GM20000 (cell line): ENCODE measurements at regions not wholly inside any gene's neighbourhood (a gene's known extent, or its start where the extent isn't known, plus 50 kb on each side); places are given as distances from the start of the nearest gene placed in this dataset.

Experiments
- DNase-seq: peaks from one replicate; pipeline ENCODE4 v3.0.0; 2012; ENCODE audit warnings: low spot score
- TF ChIP-seq, protein P1 (sequence below): IDR thresholded peaks from 2 replicates; pipeline ENCODE4 v1.5.1; 2012; ENCODE audit warnings: mild to moderate bottlenecking, control low read depth; ENCODE audit errors: extremely low read depth, missing control alignments

DNA sequence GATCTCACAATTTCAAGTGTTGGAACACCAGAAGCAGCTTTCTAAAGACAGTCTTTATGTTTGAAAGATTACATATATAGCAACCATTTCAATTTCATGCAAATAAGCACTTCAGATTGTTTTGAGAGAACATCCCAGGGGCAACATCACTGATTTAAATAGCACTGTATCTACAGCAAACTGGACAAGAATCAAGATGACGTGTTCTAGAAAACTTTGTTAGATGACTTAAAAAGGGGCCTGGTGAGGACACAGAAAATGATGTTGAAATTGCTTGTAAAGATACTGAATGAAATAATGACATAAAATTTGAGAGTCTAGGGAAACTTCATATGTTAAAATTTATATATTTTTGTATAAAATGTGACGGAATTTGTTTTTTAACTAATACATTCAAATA lies 277.1 kb downstream of the KLF12 start:
- TF ChIP-seq, protein P1, sequence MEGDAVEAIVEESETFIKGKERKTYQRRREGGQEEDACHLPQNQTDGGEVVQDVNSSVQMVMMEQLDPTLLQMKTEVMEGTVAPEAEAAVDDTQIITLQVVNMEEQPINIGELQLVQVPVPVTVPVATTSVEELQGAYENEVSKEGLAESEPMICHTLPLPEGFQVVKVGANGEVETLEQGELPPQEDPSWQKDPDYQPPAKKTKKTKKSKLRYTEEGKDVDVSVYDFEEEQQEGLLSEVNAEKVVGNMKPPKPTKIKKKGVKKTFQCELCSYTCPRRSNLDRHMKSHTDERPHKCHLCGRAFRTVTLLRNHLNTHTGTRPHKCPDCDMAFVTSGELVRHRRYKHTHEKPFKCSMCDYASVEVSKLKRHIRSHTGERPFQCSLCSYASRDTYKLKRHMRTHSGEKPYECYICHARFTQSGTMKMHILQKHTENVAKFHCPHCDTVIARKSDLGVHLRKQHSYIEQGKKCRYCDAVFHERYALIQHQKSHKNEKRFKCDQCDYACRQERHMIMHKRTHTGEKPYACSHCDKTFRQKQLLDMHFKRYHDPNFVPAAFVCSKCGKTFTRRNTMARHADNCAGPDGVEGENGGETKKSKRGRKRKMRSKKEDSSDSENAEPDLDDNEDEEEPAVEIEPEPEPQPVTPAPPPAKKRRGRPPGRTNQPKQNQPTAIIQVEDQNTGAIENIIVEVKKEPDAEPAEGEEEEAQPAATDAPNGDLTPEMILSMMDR = no peak

DNA sequence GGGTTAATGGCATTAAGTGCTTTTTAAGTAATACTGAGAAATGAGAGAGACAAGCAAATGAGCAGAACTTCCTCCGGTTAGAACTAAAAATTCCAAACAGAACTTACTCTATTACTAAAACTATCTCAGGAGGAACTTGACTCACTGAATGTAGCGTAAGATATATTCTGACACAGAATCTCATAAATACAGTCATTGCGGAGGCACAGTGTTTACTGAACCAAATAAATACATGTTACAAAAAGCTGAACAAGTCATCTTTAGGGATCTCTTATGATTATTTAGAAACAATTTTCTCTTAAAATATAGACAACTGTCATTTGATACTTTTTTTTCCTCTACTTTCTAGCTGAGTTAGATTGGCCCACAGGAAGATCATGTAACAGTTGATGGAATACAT lies 283.1 kb downstream of the KLF12 start:
- TF ChIP-seq, protein P1 = no peak
- no peak for DNase-seq

More for the DNA sequence above, 277.1 kb downstream of the KLF12 start:
- no peak for DNase-seq

DNA sequence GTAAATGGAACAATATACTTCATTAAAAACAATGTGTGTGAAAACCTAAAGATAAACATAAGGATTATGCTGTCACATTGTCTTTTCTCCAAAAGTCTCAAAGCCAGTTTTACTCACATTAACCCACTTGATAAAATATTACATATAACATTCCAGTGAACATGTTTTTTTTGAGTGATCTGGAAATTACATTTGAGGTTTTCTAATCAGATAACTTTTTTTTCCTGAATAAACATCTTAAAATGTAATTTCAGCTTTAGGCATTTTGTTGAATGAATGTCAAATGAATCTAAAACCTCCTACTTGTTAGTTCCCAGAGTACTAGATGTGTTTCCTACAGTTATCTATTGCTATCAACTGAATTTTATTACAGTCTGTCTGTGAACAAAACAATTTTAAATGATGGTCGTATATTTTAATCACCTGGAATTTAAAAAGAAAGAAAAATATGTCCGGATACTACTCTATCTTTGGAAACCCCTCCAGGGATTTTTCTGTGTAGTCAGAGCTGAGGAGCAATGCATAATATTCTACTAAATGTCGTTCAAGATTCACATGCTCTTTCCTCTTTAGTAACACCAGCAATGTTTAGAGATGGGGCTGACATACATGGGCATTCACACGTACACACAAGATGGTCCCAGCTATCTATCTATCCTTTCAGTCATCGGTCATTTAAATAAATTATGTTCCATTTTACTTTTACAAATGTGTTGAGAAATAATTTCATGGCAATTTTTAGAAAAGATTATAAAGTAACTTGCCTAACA lies 283.9 kb downstream of the KLF12 start:
- TF ChIP-seq, protein P1 = no peak
- DNase-seq = no peak

DNA sequence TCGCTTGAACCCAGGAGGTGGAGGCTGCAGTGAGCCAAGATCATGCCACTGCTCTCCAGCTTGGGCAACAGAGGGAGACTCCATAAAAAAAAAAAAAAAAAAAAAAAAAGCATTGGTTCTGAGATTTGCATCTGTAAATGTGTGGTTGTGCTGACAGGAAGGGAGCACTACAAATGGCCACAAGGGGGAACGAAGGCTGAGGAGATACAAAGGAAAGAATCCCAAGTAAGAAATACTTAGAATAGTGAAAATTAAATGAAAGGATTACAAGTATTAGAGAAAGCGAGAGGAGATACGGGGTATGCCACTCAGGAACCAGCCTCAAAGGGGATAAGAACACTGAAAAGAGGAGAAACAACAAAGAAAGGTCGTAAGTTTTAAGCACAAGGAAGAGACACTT lies 284.9 kb downstream of the KLF12 start:
- TF ChIP-seq, protein P1 = no peak
- no peak for DNase-seq

DNA sequence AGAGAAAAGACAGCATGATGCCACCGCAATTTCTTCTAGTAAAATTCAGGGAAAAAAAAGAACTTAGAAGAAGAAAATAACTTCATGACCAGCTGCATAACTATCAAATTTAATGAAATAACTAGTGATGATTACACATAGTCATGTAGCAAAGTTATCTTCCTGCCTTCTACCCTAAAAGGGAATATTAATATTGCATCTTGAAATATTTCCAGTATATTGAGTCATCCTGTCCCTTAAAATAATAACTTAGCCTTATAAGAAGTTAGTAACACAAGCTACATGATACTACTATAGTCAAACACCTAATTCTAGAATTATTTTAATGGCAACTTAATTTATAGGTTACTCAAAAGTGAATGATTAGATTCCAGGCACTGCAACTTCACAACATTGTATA lies 289.2 kb downstream of the KLF12 start:
- no peak for DNase-seq
- TF ChIP-seq, protein P1 = no peak

DNA sequence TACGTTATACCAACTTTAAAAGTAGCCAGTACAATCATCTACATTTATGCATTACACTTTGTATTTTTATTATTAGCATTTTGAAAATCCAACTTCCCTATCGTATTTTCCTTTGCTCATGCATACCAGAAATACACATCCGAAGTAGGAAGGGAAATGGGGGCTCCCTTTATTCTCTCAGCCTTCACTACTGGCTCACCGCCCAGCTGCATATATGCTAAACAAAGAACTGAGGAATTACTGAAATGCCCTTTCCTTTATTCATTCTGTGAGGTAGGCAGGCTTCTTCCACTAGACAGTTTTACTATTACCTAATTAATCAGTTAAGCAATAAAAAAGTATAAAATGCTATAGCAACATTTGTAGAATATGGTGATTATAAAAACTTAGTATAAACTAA lies 291.6 kb downstream of the KLF12 start:
- no peak for DNase-seq
- TF ChIP-seq, protein P1 = no peak

DNA sequence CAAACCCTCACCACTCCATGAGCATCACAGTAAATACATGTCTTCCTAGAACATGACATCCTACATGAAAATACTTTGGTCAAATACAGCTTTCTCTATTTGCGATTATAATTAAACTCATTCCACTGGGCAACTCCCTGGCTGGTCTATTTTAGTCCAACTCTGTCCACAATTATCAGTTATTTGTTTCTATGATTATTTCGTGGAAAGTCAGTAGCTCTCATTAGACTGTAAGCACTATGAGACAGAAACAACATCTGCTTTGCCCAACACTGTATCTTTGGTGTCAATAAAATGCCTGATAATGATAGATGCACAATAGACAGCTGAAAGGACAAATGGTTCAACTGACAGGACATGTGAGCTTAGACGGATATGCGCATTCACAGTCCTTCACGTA lies 292.0 kb downstream of the KLF12 start:
- no peak for DNase-seq
- TF ChIP-seq, protein P1 = no peak
